ENCODE measurements at regions not wholly inside any gene's neighbourhood (a gene's known extent, or its start where the extent isn't known, plus 50 kb on each side); places are given as distances from the start of the nearest gene placed in this dataset.

- DNase-seq (ENCODE audit: low spot score) (no peak), FAIRE-seq (no peak), ATAC-seq (no peak)
- in situ Hi-C loops (cut with HindIII; ENCODE audit: extremely low pct_ligation_motif_present, low pct_unique_long_range_greater_than_20kb) (no loop called here), intact Hi-C loops (cut with micrococcal nuclease; ENCODE audit: unreplicated experiment) (no loop called here)
- H3K36me3 ChIP-seq (replicated peaks in 1 of 2; ENCODE audit: control insufficient read depth in 1 of 2, insufficient read depth in 2 of 2, low read length in 2 of 2) = no peaks in the 10 kb centered on the region
- H3K4me2 ChIP-seq (ENCODE audit: low read depth, low read length) = no peak overlapping the region
- no peaks in the 10 kb centered on the region for H3K79me2 ChIP-seq (ENCODE audit: insufficient read depth, low read length)
- CTCF ChIA-PET (ENCODE audit: low intra/inter-chr PET ratio, low total read pairs) = no interaction called here
- no peak overlapping the region for H3K4me3 ChIP-seq (replicated peaks in 1 of 3; ENCODE audit: insufficient read depth in 1 of 3, low read depth in 2 of 3, low read length in 3 of 3)
- no TSS peak for BruUV-seq (replicated peaks)
- no peaks in the 10 kb centered on the region for H3K4me1 ChIP-seq (ENCODE audit: insufficient read depth, low read length)
- WGBS (ENCODE audit: low lambda C conversion rate) = 6% methylated on average over 1 of the region's 1 CpG
- H3K27ac ChIP-seq (ENCODE audit: extremely low read length, insufficient read depth, low read length) = no peak overlapping the region
- H3K9me3 ChIP-seq (ENCODE audit: low read length) = no peaks in the 10 kb centered on the region
- TF ChIP-seq YY1 (IDR thresholded peaks at IDR 0.05; ENCODE audit: insufficient read depth, insufficient replicate concordance, low read depth, low read length) (no peak), FOXP1 (IDR thresholded peaks at IDR 0.05) (no peak), FOXP1 (CRISPR knock-in tag; IDR thresholded peaks at IDR 0.05) (no peak), NFYB (CRISPR knock-in tag; IDR thresholded peaks at IDR 0.05) (no peak)
- TF ChIP-seq, protein P1, sequence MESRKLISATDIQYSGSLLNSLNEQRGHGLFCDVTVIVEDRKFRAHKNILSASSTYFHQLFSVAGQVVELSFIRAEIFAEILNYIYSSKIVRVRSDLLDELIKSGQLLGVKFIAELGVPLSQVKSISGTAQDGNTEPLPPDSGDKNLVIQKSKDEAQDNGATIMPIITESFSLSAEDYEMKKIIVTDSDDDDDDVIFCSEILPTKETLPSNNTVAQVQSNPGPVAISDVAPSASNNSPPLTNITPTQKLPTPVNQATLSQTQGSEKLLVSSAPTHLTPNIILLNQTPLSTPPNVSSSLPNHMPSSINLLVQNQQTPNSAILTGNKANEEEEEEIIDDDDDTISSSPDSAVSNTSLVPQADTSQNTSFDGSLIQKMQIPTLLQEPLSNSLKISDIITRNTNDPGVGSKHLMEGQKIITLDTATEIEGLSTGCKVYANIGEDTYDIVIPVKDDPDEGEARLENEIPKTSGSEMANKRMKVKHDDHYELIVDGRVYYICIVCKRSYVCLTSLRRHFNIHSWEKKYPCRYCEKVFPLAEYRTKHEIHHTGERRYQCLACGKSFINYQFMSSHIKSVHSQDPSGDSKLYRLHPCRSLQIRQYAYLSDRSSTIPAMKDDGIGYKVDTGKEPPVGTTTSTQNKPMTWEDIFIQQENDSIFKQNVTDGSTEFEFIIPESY (CRISPR knock-in tag; IDR thresholded peaks at IDR 0.05) = no peak
- H4K20me1 ChIP-seq (ENCODE audit: insufficient read depth, low read length) = no peaks in the 10 kb centered on the region
- no peak overlapping the region for H3K9ac ChIP-seq (ENCODE audit: insufficient read depth, low read depth, low read length)
- H2AFZ ChIP-seq (ENCODE audit: low read length) = no peak overlapping the region
- POLR2A ChIA-PET = no interaction called here
- H3K27me3 ChIP-seq (ENCODE audit: control insufficient read depth in 1 of 2, insufficient read depth in 2 of 2, low read length in 2 of 2) = no peaks in the 10 kb centered on the region
These were observed 413.8 kb upstream of the MEX3C start for GRCh38 chr18:51611326-51611725.

DNA sequence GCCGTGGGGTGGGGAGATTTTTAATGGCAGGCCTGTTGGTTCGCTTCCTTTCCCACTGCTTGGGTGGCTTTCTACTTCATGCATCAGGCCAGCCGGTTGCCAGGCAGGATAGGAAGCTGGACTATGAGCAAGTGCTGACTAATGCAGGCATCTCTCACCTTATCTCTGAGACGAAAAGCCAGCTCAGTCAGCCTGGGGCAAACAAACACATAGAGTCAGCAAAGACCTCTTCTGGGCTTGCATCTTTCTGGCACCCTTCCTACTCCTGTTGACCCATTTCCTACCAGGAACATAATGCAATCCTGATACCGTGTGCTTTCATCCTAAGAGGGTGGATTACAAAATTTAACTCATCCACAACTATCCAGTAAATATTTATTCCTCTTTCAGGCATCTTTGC is 416.6 kb upstream of the MEX3C start:
- no peaks in the 10 kb centered on the region for H3K9me3 ChIP-seq (ENCODE audit: low read length)
- no peak overlapping the region for H3K4me3 ChIP-seq (replicated peaks in 1 of 3; ENCODE audit: insufficient read depth in 1 of 3, low read depth in 2 of 3, low read length in 3 of 3)
- no TSS peak for BruUV-seq (replicated peaks)
- DNase-seq (ENCODE audit: low spot score) (peak; percentile 5), ATAC-seq (peak; percentile 49; the same call in 2 of the 3 replicates), FAIRE-seq (no peak)
- TF ChIP-seq BORCS8-MEF2B (CRISPR knock-in tag; IDR thresholded peaks at IDR 0.05) = no peak
- TF ChIP-seq RFX5 (IDR thresholded peaks at IDR 0.05; ENCODE audit: low read depth, low read length) = peak; percentile 86
- no peaks in the 10 kb centered on the region for H3K79me2 ChIP-seq (ENCODE audit: insufficient read depth, low read length)
- no peak overlapping the region for H3K4me2 ChIP-seq (ENCODE audit: low read depth, low read length)
- no peak overlapping the region for H3K27ac ChIP-seq (ENCODE audit: extremely low read length, insufficient read depth, low read length)
- ChIA-PET CTCF (ENCODE audit: low intra/inter-chr PET ratio, low total read pairs) (no interaction called here), POLR2A (no interaction called here)
- H4K20me1 ChIP-seq (ENCODE audit: insufficient read depth, low read length) = no peaks in the 10 kb centered on the region
- no peaks in the 10 kb centered on the region for H3K4me1 ChIP-seq (ENCODE audit: insufficient read depth, low read length)
- H3K27me3 ChIP-seq (ENCODE audit: control insufficient read depth in 1 of 2, insufficient read depth in 2 of 2, low read length in 2 of 2) = no peaks in the 10 kb centered on the region
- intact Hi-C loops (cut with micrococcal nuclease; ENCODE audit: unreplicated experiment) = no loop called here
- no peak overlapping the region for H3K9ac ChIP-seq (ENCODE audit: insufficient read depth, low read depth, low read length)
- H2AFZ ChIP-seq (ENCODE audit: low read length) = no peak overlapping the region
- WGBS (ENCODE audit: low lambda C conversion rate) = 1% methylated on average over 4 of the region's 5 CpGs
- no peaks in the 10 kb centered on the region for H3K36me3 ChIP-seq (replicated peaks in 1 of 2; ENCODE audit: control insufficient read depth in 1 of 2, insufficient read depth in 2 of 2, low read length in 2 of 2)
- in situ Hi-C loops (cut with HindIII; ENCODE audit: extremely low pct_ligation_motif_present, low pct_unique_long_range_greater_than_20kb) = no loop called here

Measured in HepG2 (cell line).